ENCODE measurements at regions not wholly inside any gene's neighbourhood (a gene's known extent, or its start where the extent isn't known, plus 50 kb on each side); places are given as distances from the start of the nearest gene placed in this dataset.
"Not testable (repeated sequence)": the region's sequence is repeated elsewhere in the genome, so short reads cannot be mapped to it uniquely, and the experiment has no call there.

DNA sequence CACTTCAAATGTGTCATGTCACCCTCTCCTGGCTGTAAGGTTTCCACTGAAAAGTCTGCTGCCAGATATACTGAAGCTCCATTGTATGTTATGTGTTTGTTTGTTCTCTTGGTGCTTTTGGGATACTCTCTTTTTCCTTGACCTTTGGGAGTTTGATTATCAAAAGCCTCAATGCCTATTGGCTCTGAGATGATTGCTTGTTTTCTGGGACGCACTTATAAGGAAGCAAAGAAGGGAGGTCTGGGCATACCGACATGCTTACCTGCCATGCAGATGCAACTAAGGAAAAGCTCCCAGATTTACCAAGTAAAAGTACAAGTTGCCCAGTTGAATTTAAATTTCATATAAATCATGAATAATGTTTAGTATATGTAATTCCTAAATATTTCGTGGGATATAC lies 145.3 kb downstream of the SYT15 start:
- H3K27me3 ChIP-seq (ENCODE audit: insufficient read depth, poor library complexity, severe bottlenecking); DNase-seq (ENCODE audit: low read depth in 1 of 2, low spot score in 1 of 2); H3K27ac ChIP-seq (replicated peaks); H3K4me3 ChIP-seq (replicated peaks; ENCODE audit: insufficient read depth, low read length): not testable (repeated sequence)

DNA sequence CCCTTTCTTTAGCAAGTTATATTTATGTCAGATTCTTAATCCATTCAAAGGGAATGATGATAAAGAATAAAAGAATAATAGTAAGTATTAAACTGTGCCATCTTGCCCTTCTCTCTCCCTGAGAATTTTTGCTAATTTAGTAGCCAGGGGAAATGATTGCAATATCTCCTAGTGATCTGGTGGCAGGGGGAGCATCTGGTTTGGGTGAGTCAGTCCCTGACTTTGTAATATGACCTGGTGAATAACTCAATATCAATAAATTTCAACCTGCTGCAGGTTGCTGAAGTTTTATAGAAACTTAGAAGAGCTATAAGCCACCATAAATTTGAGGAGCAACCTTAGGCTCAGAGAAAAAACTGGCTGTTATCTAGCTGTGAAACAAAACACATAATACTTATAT lies 149.4 kb downstream of the SYT15 start:
- DNase-seq (ENCODE audit: low read depth in 1 of 2, low spot score in 1 of 2); H3K27ac ChIP-seq (replicated peaks); H3K4me3 ChIP-seq (replicated peaks; ENCODE audit: insufficient read depth, low read length); H3K27me3 ChIP-seq (ENCODE audit: insufficient read depth, poor library complexity, severe bottlenecking): not testable (repeated sequence)

DNA sequence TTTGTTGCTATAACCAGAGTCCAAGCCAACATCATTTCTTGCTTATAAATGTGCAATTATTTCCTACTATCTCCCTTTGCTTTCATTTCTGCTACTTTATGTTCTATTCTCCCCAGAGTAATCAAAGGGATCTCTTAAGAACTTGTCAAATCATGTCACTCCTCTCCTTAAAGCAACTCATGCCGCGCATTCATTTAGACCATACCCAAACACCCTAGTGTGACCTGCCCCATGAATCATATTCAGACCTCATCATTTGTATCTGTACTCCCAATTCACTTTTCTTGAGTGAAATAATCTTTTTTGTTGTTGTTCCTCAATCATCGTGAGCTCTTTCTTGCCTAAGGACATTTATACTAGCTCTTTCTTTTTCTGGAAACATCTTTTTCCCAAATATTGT lies 151.8 kb downstream of the SYT15 start:
- not testable (repeated sequence) for H3K27me3 ChIP-seq (ENCODE audit: insufficient read depth, poor library complexity, severe bottlenecking); H3K4me3 ChIP-seq (replicated peaks; ENCODE audit: insufficient read depth, low read length); DNase-seq (ENCODE audit: low read depth in 1 of 2, low spot score in 1 of 2); H3K27ac ChIP-seq (replicated peaks)

GRCh38 chr10:46733635-46734261 lies 154.8 kb downstream of the SYT15 start:
- not testable (repeated sequence) for H3K27me3 ChIP-seq (ENCODE audit: insufficient read depth, poor library complexity, severe bottlenecking); H3K27ac ChIP-seq (replicated peaks); DNase-seq (ENCODE audit: low read depth in 1 of 2, low spot score in 1 of 2); H3K4me3 ChIP-seq (replicated peaks; ENCODE audit: insufficient read depth, low read length)

- H3K4me3 ChIP-seq (replicated peaks; ENCODE audit: insufficient read depth, low read length); DNase-seq (ENCODE audit: low read depth in 1 of 2, low spot score in 1 of 2); H3K27ac ChIP-seq (replicated peaks); H3K27me3 ChIP-seq (ENCODE audit: insufficient read depth, poor library complexity, severe bottlenecking): not testable (repeated sequence)
Measured at GRCh38 chr10:46734262-46734642, 155.3 kb downstream of the SYT15 start.

DNA sequence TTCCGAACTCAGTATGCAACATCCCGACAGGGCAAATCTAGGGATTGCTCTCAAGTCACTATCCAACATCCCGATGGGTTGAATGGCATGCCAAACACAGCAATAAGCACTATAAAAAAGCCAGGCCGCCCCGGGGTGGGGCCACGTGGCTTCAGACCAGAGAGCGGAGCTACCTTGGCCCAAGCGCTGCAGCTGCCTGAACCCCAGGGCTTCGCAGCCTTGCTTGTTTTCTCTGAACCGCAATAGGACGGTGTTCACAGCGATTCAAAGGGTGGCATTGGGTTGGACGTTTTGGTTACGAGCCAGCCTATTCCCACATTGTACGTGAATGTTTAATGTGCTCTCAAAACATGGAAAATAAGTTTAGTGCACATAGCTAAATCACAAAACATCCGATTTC lies 161.0 kb downstream of the SYT15 start:
- DNase-seq (ENCODE audit: low read depth in 1 of 2, low spot score in 1 of 2); H3K27ac ChIP-seq (replicated peaks); H3K4me3 ChIP-seq (replicated peaks; ENCODE audit: insufficient read depth, low read length); H3K27me3 ChIP-seq (ENCODE audit: insufficient read depth, poor library complexity, severe bottlenecking): not testable (repeated sequence)

DNA sequence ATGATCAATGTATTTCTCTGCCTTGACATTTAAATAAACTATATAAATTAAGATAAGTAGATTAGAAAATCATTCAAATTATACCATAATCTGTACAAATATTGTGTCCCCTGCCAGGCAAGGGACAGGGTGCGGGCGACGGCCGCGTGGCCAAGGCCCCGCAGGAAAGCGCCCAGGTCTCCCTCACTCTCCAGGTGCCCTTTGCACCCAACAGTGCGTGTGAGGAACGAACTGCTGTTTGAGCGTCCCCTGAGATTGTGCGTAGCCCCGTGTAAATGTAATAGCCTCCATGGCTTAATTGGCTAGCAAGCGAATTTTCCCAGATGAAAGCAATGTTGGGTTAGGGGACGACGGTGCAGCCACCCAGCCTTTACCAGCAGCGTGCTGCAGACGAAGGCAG lies 161.4 kb downstream of the SYT15 start:
- H3K27me3 ChIP-seq (ENCODE audit: insufficient read depth, poor library complexity, severe bottlenecking); DNase-seq (ENCODE audit: low read depth in 1 of 2, low spot score in 1 of 2); H3K27ac ChIP-seq (replicated peaks); H3K4me3 ChIP-seq (replicated peaks; ENCODE audit: insufficient read depth, low read length): not testable (repeated sequence)

GRCh38 chr10:46749003-46749402 lies 162.2 kb upstream of the PTPN20 start:
- not testable (repeated sequence) for H3K4me3 ChIP-seq (replicated peaks; ENCODE audit: insufficient read depth, low read length); DNase-seq (ENCODE audit: low read depth in 1 of 2, low spot score in 1 of 2); H3K27me3 ChIP-seq (ENCODE audit: insufficient read depth, poor library complexity, severe bottlenecking)

DNA sequence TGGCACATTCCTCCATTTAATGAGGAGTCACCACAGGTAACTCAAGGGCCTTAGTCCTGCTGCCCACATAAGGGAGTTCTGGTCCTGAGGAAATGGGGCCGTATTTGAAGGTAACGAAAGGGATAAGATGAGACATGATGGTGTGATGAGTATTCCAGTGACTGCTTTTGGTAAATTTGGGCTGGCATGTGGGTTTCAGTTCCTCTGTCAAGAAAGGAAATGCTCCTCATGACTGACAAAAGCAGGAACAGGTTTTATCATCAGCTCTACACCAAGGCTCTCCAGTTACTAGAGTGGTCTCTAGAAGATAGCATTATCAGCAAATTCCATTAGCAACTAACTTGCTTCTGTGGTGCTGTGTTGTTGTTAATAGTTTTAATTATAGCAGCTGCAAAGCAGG lies 161.8 kb upstream of the PTPN20 start:
- H3K27me3 ChIP-seq (ENCODE audit: insufficient read depth, poor library complexity, severe bottlenecking); H3K27ac ChIP-seq (replicated peaks); DNase-seq (ENCODE audit: low read depth in 1 of 2, low spot score in 1 of 2); H3K4me3 ChIP-seq (replicated peaks; ENCODE audit: insufficient read depth, low read length): not testable (repeated sequence)

More at GRCh38 chr10:46749003-46749402, 162.2 kb upstream of the PTPN20 start:
- not testable (repeated sequence) for H3K27ac ChIP-seq (replicated peaks)

- H3K4me3 ChIP-seq (replicated peaks; ENCODE audit: insufficient read depth, low read length); H3K27ac ChIP-seq (replicated peaks); H3K27me3 ChIP-seq (ENCODE audit: insufficient read depth, poor library complexity, severe bottlenecking): not testable (repeated sequence)
- peak in 1 of 2 experiments; percentile 9 for DNase-seq (ENCODE audit: low read depth in 1 of 2, low spot score in 1 of 2)
Measured at GRCh38 chr10:46753763-46754162, 157.5 kb upstream of the PTPN20 start.

DNA sequence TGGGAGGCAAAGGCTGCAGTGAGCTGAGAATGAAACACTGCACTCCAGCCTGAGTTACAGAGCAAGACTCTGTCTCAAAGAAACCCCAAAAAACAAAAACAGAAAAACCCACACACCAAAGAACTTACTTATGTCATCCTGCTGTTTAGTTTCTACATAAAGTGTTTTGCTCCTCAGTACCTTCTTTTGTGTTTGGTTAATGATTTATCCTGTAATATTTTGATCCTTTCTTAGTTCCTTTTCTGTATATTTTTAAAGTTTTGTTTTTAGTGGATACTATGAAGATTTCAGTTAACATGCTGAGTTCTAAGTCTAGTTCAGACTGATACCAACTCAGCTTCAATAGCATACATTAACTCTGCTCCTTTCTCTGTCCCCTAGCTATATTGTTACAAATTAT lies 149.8 kb upstream of the PTPN20 start:
- H3K27ac ChIP-seq (replicated peaks); H3K4me3 ChIP-seq (replicated peaks; ENCODE audit: insufficient read depth, low read length); H3K27me3 ChIP-seq (ENCODE audit: insufficient read depth, poor library complexity, severe bottlenecking); DNase-seq (ENCODE audit: low read depth in 1 of 2, low spot score in 1 of 2): not testable (repeated sequence)

DNA sequence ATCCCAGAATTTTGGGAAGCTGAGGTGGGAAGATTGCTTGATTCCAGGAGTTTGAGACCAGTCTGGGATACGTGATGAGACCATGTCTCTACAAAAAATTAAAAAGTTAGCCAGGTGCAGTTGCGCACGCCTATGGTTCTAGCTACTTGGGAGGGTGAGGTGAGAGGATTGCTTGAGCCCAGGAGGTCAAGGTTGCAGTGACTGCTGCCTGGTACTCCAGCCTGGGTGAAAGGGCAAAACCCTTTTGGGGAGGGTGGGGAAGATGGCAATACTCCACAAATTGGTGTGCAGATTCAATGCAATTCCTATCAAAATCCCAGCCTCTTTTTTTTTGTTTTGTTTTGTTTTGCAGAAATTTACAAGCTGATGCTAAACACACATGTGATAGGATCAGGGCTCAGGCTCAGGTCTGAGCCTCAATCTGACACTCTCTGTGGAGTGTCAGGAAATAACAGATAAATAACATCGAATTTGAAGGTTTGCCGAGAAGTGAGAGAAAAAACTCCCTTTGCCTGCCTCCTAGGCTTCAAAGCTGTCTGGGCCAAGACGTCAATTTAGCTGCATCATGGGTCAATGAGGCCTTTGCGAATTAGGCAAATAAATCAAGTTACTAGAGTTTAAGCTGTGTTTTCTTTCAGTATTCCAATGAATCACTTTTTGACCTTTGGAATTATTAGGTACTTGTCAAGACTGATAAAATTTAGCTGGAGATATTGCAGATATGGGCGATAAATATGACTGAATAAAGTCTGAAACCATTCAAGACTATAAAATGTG lies 142.5 kb upstream of the PTPN20 start:
- not testable (repeated sequence) for H3K27me3 ChIP-seq (ENCODE audit: insufficient read depth, poor library complexity, severe bottlenecking); DNase-seq (ENCODE audit: low read depth in 1 of 2, low spot score in 1 of 2)

DNA sequence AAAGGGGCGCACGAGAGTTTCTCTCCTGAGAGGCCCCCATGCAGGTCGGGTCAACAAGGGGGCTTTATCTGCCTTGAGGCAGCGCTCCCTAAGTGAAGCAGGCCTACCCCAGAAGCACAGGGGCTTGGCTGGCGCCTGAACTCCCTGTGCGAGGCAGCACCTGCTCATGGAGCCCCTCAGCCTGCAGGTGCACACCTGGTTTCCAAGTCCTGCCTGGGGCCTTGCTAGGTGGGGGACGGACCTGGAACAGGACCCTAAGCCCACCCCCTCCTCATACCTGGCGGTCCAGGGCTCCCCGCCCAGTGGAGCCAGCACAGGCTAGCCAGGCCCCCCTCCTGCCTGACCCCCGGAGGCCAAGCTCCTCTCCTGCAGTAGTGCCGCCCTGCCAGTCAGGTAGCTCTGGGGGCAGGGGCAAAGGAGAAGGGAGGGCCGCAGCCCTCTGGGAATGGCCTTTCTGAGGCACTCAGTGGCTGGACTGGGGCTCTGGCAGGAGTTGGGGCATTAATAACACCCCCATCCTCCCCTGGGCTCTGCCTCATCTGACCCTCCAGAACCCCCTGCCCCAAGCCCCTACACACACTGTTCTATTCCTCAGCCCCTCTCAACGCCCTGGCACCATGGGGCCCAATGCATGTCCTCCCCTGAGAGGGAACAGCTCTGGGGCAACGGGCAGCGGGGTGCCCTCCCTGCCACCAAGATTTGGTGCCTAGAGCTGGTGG lies 137.9 kb upstream of the PTPN20 start:
- not testable (repeated sequence) for DNase-seq (ENCODE audit: low read depth in 1 of 2, low spot score in 1 of 2); H3K27ac ChIP-seq (replicated peaks); H3K27me3 ChIP-seq (ENCODE audit: insufficient read depth, poor library complexity, severe bottlenecking); H3K4me3 ChIP-seq (replicated peaks; ENCODE audit: insufficient read depth, low read length)

More for the DNA sequence above, 142.5 kb upstream of the PTPN20 start:
- H3K27ac ChIP-seq (replicated peaks); H3K4me3 ChIP-seq (replicated peaks; ENCODE audit: insufficient read depth, low read length): not testable (repeated sequence)

DNA sequence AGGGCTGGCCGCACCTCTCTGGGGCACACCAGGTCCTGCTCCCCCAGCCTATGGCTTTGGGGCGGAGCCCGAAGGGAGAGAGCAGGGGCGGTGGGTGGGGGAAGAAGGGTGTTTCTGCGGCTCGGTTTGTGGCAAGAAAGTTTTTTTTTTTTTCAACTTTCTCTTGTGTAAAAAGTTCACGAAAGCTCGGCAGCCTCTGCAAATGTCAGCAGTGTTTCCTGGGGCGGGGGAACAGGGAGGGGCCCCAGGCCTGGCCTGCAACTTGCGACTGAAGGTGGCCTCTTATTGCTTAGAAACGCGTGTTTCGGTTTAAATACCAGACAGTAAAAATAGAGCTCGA lies 137.4 kb upstream of the PTPN20 start:
- H3K27me3 ChIP-seq (ENCODE audit: insufficient read depth, poor library complexity, severe bottlenecking); H3K4me3 ChIP-seq (replicated peaks; ENCODE audit: insufficient read depth, low read length); H3K27ac ChIP-seq (replicated peaks): not testable (repeated sequence)
- peak in 1 of 2 experiments; percentile 72 for DNase-seq (ENCODE audit: low read depth in 1 of 2, low spot score in 1 of 2)

DNA sequence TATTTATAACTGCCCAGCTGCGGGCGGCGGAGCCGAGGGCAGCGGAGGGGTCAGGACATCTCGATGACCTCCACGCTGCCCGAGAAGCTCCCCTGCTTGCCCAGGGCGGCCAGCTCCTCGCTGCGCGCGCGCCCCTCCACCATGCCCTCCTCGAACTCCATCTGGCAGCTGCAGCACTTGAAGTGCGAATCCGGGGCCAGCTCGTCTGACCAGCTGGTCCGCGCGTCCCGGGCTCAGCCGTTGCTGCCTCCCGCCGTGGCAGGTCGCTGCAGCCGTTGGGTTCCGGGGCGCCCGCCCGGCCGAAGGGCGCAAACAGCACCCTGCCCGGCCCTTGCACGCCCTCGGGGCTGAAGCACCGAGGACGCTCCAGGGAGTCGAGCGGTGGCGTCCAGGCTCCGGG lies 136.9 kb upstream of the PTPN20 start:
- not testable (repeated sequence) for DNase-seq (ENCODE audit: low read depth in 1 of 2, low spot score in 1 of 2)

More for the DNA sequence above, 136.9 kb upstream of the PTPN20 start:
- H3K27me3 ChIP-seq (ENCODE audit: insufficient read depth, poor library complexity, severe bottlenecking); H3K4me3 ChIP-seq (replicated peaks; ENCODE audit: insufficient read depth, low read length); H3K27ac ChIP-seq (replicated peaks): not testable (repeated sequence)
